ENCODE measurements at regions not wholly inside any gene's neighbourhood (a gene's known extent, or its start where the extent isn't known, plus 50 kb on each side); places are given as distances from the start of the nearest gene placed in this dataset.
"Not testable (repeated sequence)": the region's sequence is repeated elsewhere in the genome, so short reads cannot be mapped to it uniquely, and the experiment has no call there.

- DNase-seq (ENCODE audit: low spot score in 2 of 2): no peak
- WGBS, 2 donors: 87 to 89% methylated on average over 8 of the region's 8 CpGs
- H3K27ac ChIP-seq: no peak overlapping the region
- TF ChIP-seq CTCF (IDR thresholded peaks at IDR 0.05): no peak
- TF ChIP-seq EP300 (IDR thresholded peaks at IDR 0.05): no peak
- no peak for TF ChIP-seq POLR2A (IDR thresholded peaks at IDR 0.05)
- no peaks in the 10 kb centered on the region for H3K4me1 ChIP-seq
- H3K4me3 ChIP-seq: no peak overlapping the region
- H3K36me3 ChIP-seq: no peaks in the 10 kb centered on the region
- peaks cover 0 to 12% (median 0%) of the 10 kb centered on the region in 4 donors for H3K9me3 ChIP-seq
- H3K27me3 ChIP-seq: no peaks in the 10 kb centered on the region
Observed at GRCh38 chr12:68984796-68985573, 52.0 kb upstream of the CPM start.

- H3K4me1 ChIP-seq; H3K27ac ChIP-seq; H3K4me3 ChIP-seq; H3K36me3 ChIP-seq; DNase-seq (ENCODE audit: low spot score in 2 of 2); H3K27me3 ChIP-seq: not testable (repeated sequence)
- peaks cover 0 to 16% (median 0%) of the 10 kb centered on the region in 4 donors for H3K9me3 ChIP-seq
- 88 to 96% methylated on average over 4 of the region's 4 CpGs for WGBS, 2 donors
Observed at GRCh38 chr12:68997526-68997925, 64.6 kb upstream of the CPM start.

- no peak overlapping the region for H3K4me3 ChIP-seq
- H3K27me3 ChIP-seq: no peaks in the 10 kb centered on the region
- H3K9me3 ChIP-seq: peaks cover 0 to 16% (median 0%) of the 10 kb centered on the region in 4 donors
- 44 to 69% methylated on average over 1 of the region's 1 CpG for WGBS, 2 donors
- H3K27ac ChIP-seq: no peak overlapping the region
- no peak for DNase-seq (ENCODE audit: low spot score in 2 of 2)
- TF ChIP-seq CTCF (IDR thresholded peaks at IDR 0.05) (no peak), POLR2A (IDR thresholded peaks at IDR 0.05) (no peak), EP300 (IDR thresholded peaks at IDR 0.05) (no peak)
- H3K36me3 ChIP-seq: no peaks in the 10 kb centered on the region
- H3K4me1 ChIP-seq: no peaks in the 10 kb centered on the region
Observed at GRCh38 chr12:68998041-68998440, 65.1 kb upstream of the CPM start.

GRCh38 chr12:69000074-69000473 lies 67.1 kb upstream of the CPM start:
- no peak for DNase-seq (ENCODE audit: low spot score in 2 of 2)
- Histone ChIP-seq H3K27ac (no peak overlapping the region), H3K27me3 (no peaks in the 10 kb centered on the region), H3K9me3 (peaks cover 0 to 16% (median 0%) of the 10 kb centered on the region in 4 donors), H3K4me1 (no peaks in the 10 kb centered on the region), H3K4me3 (no peak overlapping the region), H3K36me3 (no peaks in the 10 kb centered on the region)
- WGBS, 2 donors: 93% methylated on average over 3 of the region's 3 CpGs
- TF ChIP-seq EP300 (IDR thresholded peaks at IDR 0.05) (no peak), CTCF (IDR thresholded peaks at IDR 0.05) (no peak), POLR2A (IDR thresholded peaks at IDR 0.05) (no peak)

- peaks cover 0 to 16% (median 0%) of the 10 kb centered on the region in 4 donors for H3K9me3 ChIP-seq
- H3K36me3 ChIP-seq: no peaks in the 10 kb centered on the region
- no peaks in the 10 kb centered on the region for H3K4me1 ChIP-seq
- DNase-seq (ENCODE audit: low spot score in 2 of 2): no peak
- TF ChIP-seq CTCF (IDR thresholded peaks at IDR 0.05): no peak
- no peak for TF ChIP-seq POLR2A (IDR thresholded peaks at IDR 0.05)
- TF ChIP-seq EP300 (IDR thresholded peaks at IDR 0.05): no peak
- no peak overlapping the region for H3K27ac ChIP-seq
- 36 to 46% methylated on average over 2 of the region's 2 CpGs for WGBS, 2 donors
- no peak overlapping the region for H3K4me3 ChIP-seq
- no peaks in the 10 kb centered on the region for H3K27me3 ChIP-seq
Observed at GRCh38 chr12:69000540-69001243, 67.7 kb upstream of the CPM start.

Measured in tibial nerve (tissue), 4 donors.